ENCODE measurements at regions not wholly inside any gene's neighbourhood (a gene's known extent, or its start where the extent isn't known, plus 50 kb on each side); places are given as distances from the start of the nearest gene placed in this dataset.

GRCh38 chr10:130660266-130660665, 524.1 kb downstream of the GLRX3 start:
- intact Hi-C loops (cut with micrococcal nuclease): no loop called here
- no peaks in the 10 kb centered on the region for H3K9me3 Mint-ChIP-seq
- POLR2A ChIA-PET: no interaction called here
- DNase-seq: no peak
- TF ChIP-seq CTCF (IDR thresholded peaks at IDR 0.05): no peak
- no peaks in the 10 kb centered on the region for H3K36me3 Mint-ChIP-seq (ENCODE audit: low read depth)
- ATAC-seq: no peak
- no peak overlapping the region for H3K4me3 Mint-ChIP-seq
- H3K27me3 Mint-ChIP-seq: no peaks in the 10 kb centered on the region
- CTCF ChIA-PET: no interaction called here
- no peaks in the 10 kb centered on the region for H3K4me1 Mint-ChIP-seq (ENCODE audit: low read depth)
- H3K27ac Mint-ChIP-seq: no peak overlapping the region

GRCh38 chr10:130661419-130661818, 525.2 kb downstream of the GLRX3 start:
- CTCF ChIA-PET: no interaction called here
- Mint-ChIP-seq H3K4me3 (no peak overlapping the region), H3K9me3 (no peaks in the 10 kb centered on the region), H3K36me3 (ENCODE audit: low read depth) (no peaks in the 10 kb centered on the region), H3K4me1 (ENCODE audit: low read depth) (no peaks in the 10 kb centered on the region), H3K27me3 (no peaks in the 10 kb centered on the region), H3K27ac (no peak overlapping the region)
- TF ChIP-seq CTCF (IDR thresholded peaks at IDR 0.05): no peak
- intact Hi-C loops (cut with micrococcal nuclease): no loop called here
- POLR2A ChIA-PET: no interaction called here
- DNase-seq (no peak), ATAC-seq (no peak)

GRCh38 chr10:130662775-130663174, 526.6 kb downstream of the GLRX3 start:
- Mint-ChIP-seq H3K4me1 (ENCODE audit: low read depth) (no peaks in the 10 kb centered on the region), H3K9me3 (no peaks in the 10 kb centered on the region), H3K36me3 (ENCODE audit: low read depth) (no peaks in the 10 kb centered on the region), H3K27ac (no peak overlapping the region), H3K4me3 (no peak overlapping the region), H3K27me3 (no peaks in the 10 kb centered on the region)
- ChIA-PET CTCF (no interaction called here), POLR2A (no interaction called here)
- DNase-seq (no peak), ATAC-seq (no peak)
- intact Hi-C loops (cut with micrococcal nuclease): no loop called here
- no peak for TF ChIP-seq CTCF (IDR thresholded peaks at IDR 0.05)

- H3K36me3 Mint-ChIP-seq (ENCODE audit: low read depth): no peaks in the 10 kb centered on the region
- H3K27me3 Mint-ChIP-seq: no peaks in the 10 kb centered on the region
- DNase-seq: no peak
- ATAC-seq: no peak
- H3K4me3 Mint-ChIP-seq: no peak overlapping the region
- POLR2A ChIA-PET: no interaction called here
- no peak for TF ChIP-seq CTCF (IDR thresholded peaks at IDR 0.05)
- H3K9me3 Mint-ChIP-seq: no peaks in the 10 kb centered on the region
- no peak overlapping the region for H3K27ac Mint-ChIP-seq
- CTCF ChIA-PET: no interaction called here
- H3K4me1 Mint-ChIP-seq (ENCODE audit: low read depth): no peaks in the 10 kb centered on the region
- intact Hi-C loops (cut with micrococcal nuclease): no loop called here
These were observed 528.3 kb downstream of the GLRX3 start for GRCh38 chr10:130664526-130664925.

- DNase-seq (no peak), ATAC-seq (no peak)
- no peak overlapping the region for H3K27ac Mint-ChIP-seq
- H3K4me3 Mint-ChIP-seq: no peak overlapping the region
- CTCF ChIA-PET: no interaction called here
- POLR2A ChIA-PET: no interaction called here
- no peak for TF ChIP-seq CTCF (IDR thresholded peaks at IDR 0.05)
- intact Hi-C loops (cut with micrococcal nuclease): no loop called here
- H3K27me3 Mint-ChIP-seq: no peaks in the 10 kb centered on the region
- H3K36me3 Mint-ChIP-seq (ENCODE audit: low read depth): no peaks in the 10 kb centered on the region
- H3K4me1 Mint-ChIP-seq (ENCODE audit: low read depth): no peaks in the 10 kb centered on the region
- no peaks in the 10 kb centered on the region for H3K9me3 Mint-ChIP-seq
These were observed 530.0 kb downstream of the GLRX3 start for GRCh38 chr10:130666215-130666614.

Measured in activated CD8-positive, alpha-beta T cell treated with anti-CD3 and anti-CD28 coated beads for 36 hours (primary cell).